ENCODE measurements at regions not wholly inside any gene's neighbourhood (a gene's known extent, or its start where the extent isn't known, plus 50 kb on each side); places are given as distances from the start of the nearest gene placed in this dataset.

- no peak for DNase-seq
Measured at GRCh38 chr13:80590551-80590950, 249.6 kb upstream of the SPRY2 start.

GRCh38 chr13:80586356-80586755 is 245.4 kb upstream of the SPRY2 start:
- no peak for DNase-seq

GRCh38 chr13:80585531-80585930 is 244.6 kb upstream of the SPRY2 start:
- DNase-seq: no peak

- DNase-seq: no peak
Measured at GRCh38 chr13:80584785-80585184, 243.9 kb upstream of the SPRY2 start.

GRCh38 chr13:80584306-80584705 is 243.4 kb upstream of the SPRY2 start:
- DNase-seq: no peak

GRCh38 chr13:80577926-80578670 is 237.2 kb upstream of the SPRY2 start:
- no peak for DNase-seq

GRCh38 chr13:80577285-80577684 is 236.4 kb upstream of the SPRY2 start:
- DNase-seq: no peak

- no peak for DNase-seq
Measured at GRCh38 chr13:80574113-80574850, 233.4 kb upstream of the SPRY2 start.

- no peak for DNase-seq
Measured at GRCh38 chr13:80572923-80573316, 232.0 kb upstream of the SPRY2 start.

- DNase-seq: no peak
Measured at GRCh38 chr13:80572308-80572922, 231.5 kb upstream of the SPRY2 start.

- no peak for DNase-seq
Measured at GRCh38 chr13:80571346-80572307, 230.7 kb upstream of the SPRY2 start.

- DNase-seq: no peak
Measured at GRCh38 chr13:80563439-80563838, 222.5 kb upstream of the SPRY2 start.

GRCh38 chr13:80562433-80563156 is 221.7 kb upstream of the SPRY2 start:
- no peak for DNase-seq

GRCh38 chr13:80560609-80561008 is 219.7 kb upstream of the SPRY2 start:
- no peak for DNase-seq

- no peak for DNase-seq
Measured at GRCh38 chr13:80559944-80560343, 219.0 kb upstream of the SPRY2 start.

GRCh38 chr13:80558074-80558473 is 217.1 kb upstream of the SPRY2 start:
- no peak for DNase-seq

GRCh38 chr13:80555796-80556678 is 215.1 kb upstream of the SPRY2 start:
- DNase-seq: no peak

GRCh38 chr13:80552851-80553440 is 212.0 kb upstream of the SPRY2 start:
- no peak for DNase-seq

- DNase-seq: no peak
Measured at GRCh38 chr13:80551650-80552497, 210.9 kb upstream of the SPRY2 start.

- no peak for DNase-seq
Measured at GRCh38 chr13:80550971-80551441, 210.1 kb upstream of the SPRY2 start.

Data from activated gamma-delta T cell treated with Interleukin-2 at 50 U/mL for 16 hours (primary cell).